Gastrocnemius medialis (tissue), 4 donors: ENCODE measurements at regions not wholly inside any gene's neighbourhood (a gene's known extent, or its start where the extent isn't known, plus 50 kb on each side); places are given as distances from the start of the nearest gene placed in this dataset.

Experiments
- ATAC-seq, 2 donors: fragments of 150-250 bp; one replicate each; pipeline ENCODE4 v1.9.1; 2016
- DNase-seq, 2 donors: peaks; one replicate each; pipeline ENCODE4 v3.0.0-alpha.2; 2019
- H3K27ac ChIP-seq, 4 donors: fragments of 200-600 bp; sonication (generic); 1 replicate in 1 of 4; 2 replicates in 3 of 4; pipeline ENCODE4 v1.5.1; 2016 to 2018; ENCODE audit warnings: mild to moderate bottlenecking in 2 of 4, moderate library complexity in 1 of 4
- H3K27me3 ChIP-seq, 3 donors: fragments of 200-600 bp; sonication (generic) in 2 of 3; 1 replicate in 1 of 3; 2 replicates in 2 of 3; pipeline versions ENCODE4 v1.5.1 to v1.6.0; 2016 to 2019; ENCODE audit warnings: mild to moderate bottlenecking in 1 of 3, moderate library complexity in 1 of 3
- H3K36me3 ChIP-seq, 2 donors: fragments of 200-600 bp; sonication (generic) in 1 of 2; one replicate each; pipeline ENCODE4 v1.5.1; 2017 to 2018
- H3K4me1 ChIP-seq, 2 donors: fragments of 200-600 bp; sonication (generic) in 1 of 2; one replicate each; pipeline ENCODE4 v1.5.1; 2016 to 2017; ENCODE audit warnings: mild to moderate bottlenecking in 2 of 2
- H3K4me3 ChIP-seq, 4 donors: fragments of 200-600 bp; sonication (generic) in 3 of 4; 1 replicate in 1 of 4; 2 replicates in 3 of 4; pipeline ENCODE4 v1.5.1; 2016 to 2019; ENCODE audit warnings: mild to moderate bottlenecking in 2 of 4
- H3K9me3 ChIP-seq, 3 donors: fragments of 200-600 bp; sonication (generic) in 2 of 3; 1 replicate in 1 of 3; 2 replicates in 2 of 3; pipeline ENCODE4 v1.5.1; 2016 to 2019
- POLR2A ChIP-seq, 2 donors: fragments of 450-650 bp; IDR thresholded peaks; one replicate each; pipeline ENCODE4 v1.6.1; 2017; ENCODE audit warnings: antibody characterized with exemption in 2 of 2, mild to moderate bottlenecking in 2 of 2, moderate library complexity in 2 of 2
- in situ Hi-C, 4 donors: fragments of 200-750 bp; cut with MboI; loops; one replicate each; pipeline versions ENCODE4 v1.15.0 to v1.8.0; 2017; ENCODE audit warnings: low sequenced_read_pairs in 4 of 4
- intact Hi-C: fragments of 100-400 bp; cut with DNase I; formaldehyde crosslinking; loops from one replicate; pipeline ENCODE4 v1.15.1; 2023; ENCODE audit warnings: low total_unique reads
- TF ChIP-seq, protein P1 (sequence below), 5 experiments: fragments of 450-650 bp in 3 of 5; fragments of 200-600 bp in 2 of 5; sonication (generic) in 2 of 5; IDR thresholded peaks in 4 of 5; conservative IDR thresholded peaks in 1 of 5; 1 replicate in 4 of 5; 2 replicates in 1 of 5; pipeline ENCODE4 v1.5.1; 2016 to 2019; ENCODE audit warnings: antibody characterized with exemption in 5 of 5, mild to moderate bottlenecking in 3 of 5, moderate library complexity in 3 of 5

DNA sequence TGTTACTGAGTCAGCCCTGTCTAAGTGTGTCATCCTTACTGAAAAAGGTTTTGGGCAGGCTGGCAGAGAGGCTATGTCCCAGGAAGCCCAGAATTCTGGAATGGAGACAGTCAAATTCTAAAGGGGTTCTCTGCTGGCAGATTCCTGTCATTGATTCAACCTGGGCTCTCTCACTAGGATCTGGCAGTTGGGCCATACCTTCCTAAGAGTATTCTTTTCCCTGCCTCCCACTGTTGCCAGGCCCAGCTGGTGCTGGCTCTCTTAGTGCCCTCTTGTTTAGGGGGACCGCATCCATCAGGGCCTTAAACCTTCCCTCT is 85.0 kb upstream of the EGLN3 start:
- Histone ChIP-seq H3K9me3 (no peaks in the 10 kb centered on the region), H3K27me3 (no peaks in the 10 kb centered on the region), H3K4me1 (peaks cover 4 to 9% of the 10 kb centered on the region in 2 donors), H3K36me3 (no peaks in the 10 kb centered on the region), H3K4me3 (no peak overlapping the region), H3K27ac (peak overlapping the region; percentile 4 to 64 (median 43))
- TF ChIP-seq POLR2A (IDR thresholded peaks at IDR 0.05): no peak
- TF ChIP-seq, protein P1, sequence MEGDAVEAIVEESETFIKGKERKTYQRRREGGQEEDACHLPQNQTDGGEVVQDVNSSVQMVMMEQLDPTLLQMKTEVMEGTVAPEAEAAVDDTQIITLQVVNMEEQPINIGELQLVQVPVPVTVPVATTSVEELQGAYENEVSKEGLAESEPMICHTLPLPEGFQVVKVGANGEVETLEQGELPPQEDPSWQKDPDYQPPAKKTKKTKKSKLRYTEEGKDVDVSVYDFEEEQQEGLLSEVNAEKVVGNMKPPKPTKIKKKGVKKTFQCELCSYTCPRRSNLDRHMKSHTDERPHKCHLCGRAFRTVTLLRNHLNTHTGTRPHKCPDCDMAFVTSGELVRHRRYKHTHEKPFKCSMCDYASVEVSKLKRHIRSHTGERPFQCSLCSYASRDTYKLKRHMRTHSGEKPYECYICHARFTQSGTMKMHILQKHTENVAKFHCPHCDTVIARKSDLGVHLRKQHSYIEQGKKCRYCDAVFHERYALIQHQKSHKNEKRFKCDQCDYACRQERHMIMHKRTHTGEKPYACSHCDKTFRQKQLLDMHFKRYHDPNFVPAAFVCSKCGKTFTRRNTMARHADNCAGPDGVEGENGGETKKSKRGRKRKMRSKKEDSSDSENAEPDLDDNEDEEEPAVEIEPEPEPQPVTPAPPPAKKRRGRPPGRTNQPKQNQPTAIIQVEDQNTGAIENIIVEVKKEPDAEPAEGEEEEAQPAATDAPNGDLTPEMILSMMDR (IDR thresholded peaks at IDR 0.05 in 4 of 5, conservative IDR thresholded peaks at IDR 0.05 in 1 of 5): no peak
- ATAC-seq: no peak
- DNase-seq: no peak
- intact Hi-C loops: no loop called here
- in situ Hi-C loops: no loop called here

DNA sequence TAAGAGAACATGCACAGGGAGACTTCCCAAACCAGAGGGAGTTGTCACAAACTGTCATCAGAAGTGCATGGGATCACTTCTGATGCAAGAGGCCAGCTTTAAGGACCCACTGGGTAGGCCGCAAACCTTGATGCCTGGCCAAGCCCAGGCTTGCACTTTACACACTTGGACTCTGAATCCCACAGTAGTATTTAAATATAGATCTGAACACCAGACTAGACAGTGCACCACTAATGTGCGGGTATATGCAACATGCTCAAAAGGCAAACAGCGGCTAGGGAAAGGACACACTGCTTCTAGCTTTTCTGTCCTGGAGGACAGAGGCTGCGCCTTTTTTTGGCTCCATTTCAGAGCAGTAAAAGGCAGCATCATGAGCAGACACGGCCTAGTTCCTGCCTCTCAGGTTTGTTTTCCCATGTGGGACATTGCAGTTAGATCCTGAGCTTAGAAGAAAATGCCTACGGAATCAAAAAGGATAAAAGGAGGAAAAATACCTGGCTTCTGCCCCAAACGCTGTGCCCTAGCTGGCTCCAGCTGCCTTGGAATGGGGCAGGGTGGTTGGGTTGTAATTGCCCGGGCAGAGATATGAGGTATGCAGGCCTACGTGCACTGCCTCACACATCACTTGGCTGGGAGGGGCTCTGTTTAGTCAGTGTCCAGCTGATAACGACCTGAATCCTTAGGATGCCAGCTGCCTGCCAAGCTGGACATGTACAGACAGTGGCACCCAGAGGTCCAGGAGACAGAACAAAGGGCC is 84.5 kb upstream of the EGLN3 start:
- Histone ChIP-seq H3K27ac (peak overlapping the region in 3 of 4 donors; percentile 33 to 64 (median 53)), H3K4me3 (no peak overlapping the region), H3K4me1 (peaks cover 4 to 9% of the 10 kb centered on the region in 2 donors), H3K9me3 (no peaks in the 10 kb centered on the region), H3K27me3 (no peaks in the 10 kb centered on the region), H3K36me3 (no peaks in the 10 kb centered on the region)
- peak in 1 of 2 donors; percentile 29 for DNase-seq
- in situ Hi-C loops (no loop called here), intact Hi-C loops (no loop called here)
- TF ChIP-seq POLR2A (IDR thresholded peaks at IDR 0.05): no peak
- TF ChIP-seq, protein P1 (IDR thresholded peaks at IDR 0.05 in 4 of 5, conservative IDR thresholded peaks at IDR 0.05 in 1 of 5): no peak
- peak; percentile 37 to 41 for ATAC-seq

DNA sequence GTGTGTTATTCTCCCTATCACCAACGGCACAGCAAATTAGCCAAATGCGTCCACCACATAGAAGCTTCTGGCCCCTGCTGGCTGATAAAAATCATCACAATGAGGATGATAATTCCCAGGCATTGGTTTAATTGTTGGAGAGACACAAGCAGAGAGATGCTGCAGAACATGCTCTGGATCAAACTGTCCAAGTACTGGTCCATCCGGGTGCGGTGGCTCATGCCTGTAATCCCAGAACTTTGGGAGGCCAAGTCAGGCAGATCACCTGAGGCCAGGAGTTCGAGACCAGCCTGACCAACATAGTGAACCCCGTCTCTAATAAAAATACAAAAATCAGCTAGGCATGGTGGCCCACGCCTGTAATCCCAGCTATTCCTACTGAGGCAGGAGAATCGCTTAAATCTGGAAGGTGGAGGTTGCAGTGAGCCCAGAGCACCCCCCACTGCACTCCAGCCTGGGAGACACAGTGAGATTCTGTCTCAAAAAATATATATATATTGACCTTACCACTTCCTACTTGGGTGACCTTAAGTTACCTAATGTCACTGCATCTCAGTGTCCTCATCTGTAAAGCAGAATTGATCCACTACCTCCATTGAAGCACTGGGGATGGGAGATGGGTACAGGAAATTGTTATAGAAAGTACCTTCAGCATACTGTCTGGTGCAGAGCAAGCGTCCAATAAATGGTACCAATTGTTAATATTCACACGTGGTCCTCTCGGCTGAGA is 83.7 kb upstream of the EGLN3 start:
- H3K36me3 ChIP-seq: no peaks in the 10 kb centered on the region
- ATAC-seq: no peak
- in situ Hi-C loops: no loop called here
- DNase-seq: no peak
- intact Hi-C loops: no loop called here
- peaks cover 4 to 9% of the 10 kb centered on the region in 2 donors for H3K4me1 ChIP-seq
- no peaks in the 10 kb centered on the region for H3K9me3 ChIP-seq
- H3K27ac ChIP-seq: no peak overlapping the region
- H3K27me3 ChIP-seq: no peaks in the 10 kb centered on the region
- no peak overlapping the region for H3K4me3 ChIP-seq
- TF ChIP-seq, protein P1 (IDR thresholded peaks at IDR 0.05 in 4 of 5, conservative IDR thresholded peaks at IDR 0.05 in 1 of 5): no peak
- TF ChIP-seq POLR2A (IDR thresholded peaks at IDR 0.05): no peak

DNA sequence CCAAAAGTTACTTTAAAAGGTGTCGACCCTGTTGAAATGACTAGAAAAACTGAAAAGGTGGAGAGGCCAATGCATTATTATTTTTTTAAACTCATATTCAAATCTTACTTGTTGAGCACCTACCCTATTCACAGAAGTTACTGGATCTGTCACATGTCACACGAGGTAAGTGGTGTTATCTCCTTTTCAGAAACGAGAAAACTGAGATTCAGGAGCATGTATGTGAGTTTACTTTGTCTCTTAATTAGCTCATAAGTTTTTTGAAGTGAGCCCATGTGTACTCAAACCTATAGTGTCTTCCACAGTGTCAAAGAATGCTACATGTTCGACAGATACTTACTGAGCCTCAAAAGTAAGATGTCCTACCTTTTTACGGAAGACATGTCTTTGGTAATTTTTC is 81.8 kb upstream of the EGLN3 start:
- TF ChIP-seq, protein P1 (IDR thresholded peaks at IDR 0.05 in 4 of 5, conservative IDR thresholded peaks at IDR 0.05 in 1 of 5): no peak
- no peak for TF ChIP-seq POLR2A (IDR thresholded peaks at IDR 0.05)
- no peaks in the 10 kb centered on the region for H3K27me3 ChIP-seq
- H3K36me3 ChIP-seq: no peaks in the 10 kb centered on the region
- DNase-seq (no peak), ATAC-seq (no peak)
- no peak overlapping the region for H3K4me3 ChIP-seq
- no peaks in the 10 kb centered on the region for H3K9me3 ChIP-seq
- in situ Hi-C loops (no loop called here), intact Hi-C loops (no loop called here)
- no peak overlapping the region for H3K27ac ChIP-seq
- peaks cover 4 to 9% of the 10 kb centered on the region in 2 donors for H3K4me1 ChIP-seq
